SU-DHL-6 (cell line): ENCODE measurements at regions not wholly inside any gene's neighbourhood (a gene's known extent, or its start where the extent isn't known, plus 50 kb on each side); places are given as distances from the start of the nearest gene placed in this dataset.
"Not testable (repeated sequence)": the region's sequence is repeated elsewhere in the genome, so short reads cannot be mapped to it uniquely, and the experiment has no call there.

Source experiments
- CTCF ChIP-seq: fragments of 200-600 bp; sonication (generic); IDR thresholded peaks from one replicate; pipeline ENCODE4 v1.5.1; 2017; ENCODE audit warnings: antibody characterized with exemption, mild to moderate bottlenecking, low read length, moderate library complexity; ENCODE audit not compliant: insufficient read depth, poor library complexity, severe bottlenecking
- EZH2phosphoT487 ChIP-seq: fragments of 200-600 bp; sonication (generic), shearing (Covaris generic); conservative IDR thresholded peaks from 2 replicates; pipeline ENCODE4 v1.6.1; 2018; ENCODE audit warnings: mild to moderate bottlenecking, antibody characterized with exemption, low read length, moderate library complexity, mixed read lengths

- not testable (repeated sequence) for TF ChIP-seq CTCF, EZH2phosphoT487
Measured at GRCh38 chr4:49227941-49228340, 241.9 kb downstream of the CWH43 start.
